ENCODE measurements at regions not wholly inside any gene's neighbourhood (a gene's known extent, or its start where the extent isn't known, plus 50 kb on each side); places are given as distances from the start of the nearest gene placed in this dataset.

DNA sequence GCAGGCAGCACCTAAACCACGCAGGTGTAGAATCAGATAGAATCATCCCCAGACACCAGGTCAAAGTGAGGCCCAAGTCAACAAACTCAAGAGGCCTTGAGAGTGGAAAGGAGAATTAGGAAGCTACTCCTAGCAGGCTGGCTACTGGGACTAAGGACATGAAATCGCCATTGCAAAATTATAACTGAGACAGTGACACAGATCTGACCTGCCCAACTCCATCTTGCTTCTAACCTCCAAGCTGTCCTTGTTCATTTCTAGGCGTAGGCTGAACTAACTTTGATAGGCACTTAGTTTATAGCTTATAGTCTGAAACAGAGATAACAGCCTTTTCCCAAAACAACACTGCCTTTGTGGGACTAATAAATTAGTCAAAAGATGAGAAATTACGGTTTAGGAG is 52.8 kb downstream of the ACTL7B start:
- BruUV-seq (replicated peaks), result no TSS peak
- Histone ChIP-seq H2AFZ (ENCODE audit: low read depth, low read length) (no peak overlapping the region), H3K27ac (ENCODE audit: insufficient read depth, low read depth, low read length) (no peak overlapping the region), H3K9me1 (replicated peaks; ENCODE audit: control insufficient read depth, extremely low read depth, insufficient read depth, low read length) (no peaks in the 10 kb centered on the region), H3K9ac (replicated peaks; ENCODE audit: extremely low read depth, insufficient read depth, low read length) (no peak overlapping the region), H3K79me2 (ENCODE audit: control insufficient read depth, insufficient read depth, low read length) (no peaks in the 10 kb centered on the region), H3K9me3 (replicated peaks; ENCODE audit: control insufficient read depth, insufficient read depth, low read length) (no peaks in the 10 kb centered on the region), H4K20me1 (replicated peaks; ENCODE audit: control insufficient read depth, extremely low read depth, insufficient read depth, low read length) (no peaks in the 10 kb centered on the region), H3K27me3 (ENCODE audit: control insufficient read depth in 2 of 2, insufficient read depth in 2 of 2, low read length in 2 of 2) (peaks cover 0 to 2% of the 10 kb centered on the region in 2 experiments), H3K36me3 (ENCODE audit: control insufficient read depth in 2 of 2, extremely low read depth in 1 of 2, insufficient read depth in 2 of 2, low read length in 2 of 2) (no peaks in the 10 kb centered on the region), H3K4me2 (ENCODE audit: insufficient read depth, low read length) (no peak overlapping the region), H3K4me3 (replicated peaks in 1 of 3; ENCODE audit: insufficient read depth in 1 of 3, low read depth in 1 of 3, low read length in 3 of 3) (no peak overlapping the region), H3K4me1 (ENCODE audit: control insufficient read depth, extremely low read depth, insufficient read depth, low read length) (no peaks in the 10 kb centered on the region)
- CTCF ChIA-PET, result interaction anchor here (1.0 to 1.8 kb wide), 4 partner anchors 11 to 1378 kb away, joined by 3 to 5 read pairs (median 4); no protein-coding TSS in a partner anchor
- FAIRE-seq (no peak), DNase-seq (ENCODE audit: low read depth, low spot score) (no peak)
- POLR2A ChIA-PET, result no interaction called here
- TF ChIP-seq MYC (IDR thresholded peaks at IDR 0.05; ENCODE audit: low read depth, low read length), result no peak
- TF ChIP-seq JUN (IDR thresholded peaks at IDR 0.05; ENCODE audit: borderline replicate concordance, insufficient read depth, insufficient read length, low read depth), result no peak
- TF ChIP-seq, protein P1, sequence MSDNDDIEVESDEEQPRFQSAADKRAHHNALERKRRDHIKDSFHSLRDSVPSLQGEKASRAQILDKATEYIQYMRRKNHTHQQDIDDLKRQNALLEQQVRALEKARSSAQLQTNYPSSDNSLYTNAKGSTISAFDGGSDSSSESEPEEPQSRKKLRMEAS (IDR thresholded peaks at IDR 0.05; ENCODE audit: insufficient read depth, insufficient read length), result no peak
- TF ChIP-seq CTCF (IDR thresholded peaks at IDR 0.05; ENCODE audit: extremely low read depth in 1 of 2, insufficient read depth in 1 of 2, low read depth in 1 of 2, low read length in 2 of 2), result no peak
- no peak for TF ChIP-seq POLR2AphosphoS5 (IDR thresholded peaks at IDR 0.05; ENCODE audit: insufficient read depth, low read depth, low read length)
- no peak for TF ChIP-seq EZH2 (IDR thresholded peaks at IDR 0.05; ENCODE audit: borderline replicate concordance, low read depth, low read length, severe bottlenecking)
- TF ChIP-seq FOS (IDR thresholded peaks at IDR 0.05; ENCODE audit: borderline replicate concordance, insufficient read depth, low read length), result no peak
- no peak for TF ChIP-seq GATA2 (IDR thresholded peaks at IDR 0.05; ENCODE audit: insufficient read depth, insufficient read length, low read depth, low read length)
- no peak for TF ChIP-seq POLR2A (IDR thresholded peaks at IDR 0.05; ENCODE audit: low read depth, low read length)
- intact Hi-C loops (cut with micrococcal nuclease), result no loop called here
- dilution Hi-C loops (cut with MboI; ENCODE audit: extremely low pct_ligation_motif_present, low sequenced_read_pairs), result no loop called here

Data from endothelial cell of umbilical vein (primary cell).